ENCODE measurements at regions not wholly inside any gene's neighbourhood (a gene's known extent, or its start where the extent isn't known, plus 50 kb on each side); places are given as distances from the start of the nearest gene placed in this dataset.
A peak's percentile ranks its signal among the peaks of the same experiment; 100 is the strongest.

GRCh38 chr20:17825252-17825959, 125.6 kb downstream of the BANF2 start (continued):
- peak; percentile 65 for TF ChIP-seq ZNF687 (CRISPR knock-in tag; IDR thresholded peaks at IDR 0.05)
- no peak for TF ChIP-seq ZNF407 (CRISPR knock-in tag; IDR thresholded peaks at IDR 0.05; ENCODE audit: not compliant biosample characterization)
- TF ChIP-seq NAIF1 (CRISPR knock-in tag; IDR thresholded peaks at IDR 0.05; ENCODE audit: borderline replicate concordance) = no peak
- TF ChIP-seq SAFB2 (CRISPR knock-in tag; IDR thresholded peaks at IDR 0.05; ENCODE audit: borderline replicate concordance, low read depth) = no peak
- no peak for TF ChIP-seq KLF16 (CRISPR knock-in tag; IDR thresholded peaks at IDR 0.05)
- peak; percentile 72 for TF ChIP-seq GABPB1 (CRISPR knock-in tag; IDR thresholded peaks at IDR 0.05)
- TF ChIP-seq ZNF414 (CRISPR knock-in tag; IDR thresholded peaks at IDR 0.05) = no peak
- TF ChIP-seq ZNF512 (CRISPR knock-in tag; IDR thresholded peaks at IDR 0.05) = no peak
- TF ChIP-seq HDAC1 (CRISPR knock-in tag; IDR thresholded peaks at IDR 0.05) = 0 out of 2 replicates have a peak, but pooled peaks have one; percentile 40
- TF ChIP-seq ZNF121 (CRISPR knock-in tag; IDR thresholded peaks at IDR 0.05) = no peak
- peak; percentile 51; the same call in 1 of the 2 replicates for TF ChIP-seq THRA (CRISPR knock-in tag; IDR thresholded peaks at IDR 0.05; ENCODE audit: borderline replicate concordance)
- peak; percentile 29; the same call in 1 of the 2 replicates for TF ChIP-seq THAP11 (CRISPR knock-in tag; IDR thresholded peaks at IDR 0.05)

All from HepG2 (cell line).